ENCODE measurements at regions not wholly inside any gene's neighbourhood (a gene's known extent, or its start where the extent isn't known, plus 50 kb on each side); places are given as distances from the start of the nearest gene placed in this dataset.
A peak's percentile ranks its signal among the peaks of the same experiment; 100 is the strongest.

DNA sequence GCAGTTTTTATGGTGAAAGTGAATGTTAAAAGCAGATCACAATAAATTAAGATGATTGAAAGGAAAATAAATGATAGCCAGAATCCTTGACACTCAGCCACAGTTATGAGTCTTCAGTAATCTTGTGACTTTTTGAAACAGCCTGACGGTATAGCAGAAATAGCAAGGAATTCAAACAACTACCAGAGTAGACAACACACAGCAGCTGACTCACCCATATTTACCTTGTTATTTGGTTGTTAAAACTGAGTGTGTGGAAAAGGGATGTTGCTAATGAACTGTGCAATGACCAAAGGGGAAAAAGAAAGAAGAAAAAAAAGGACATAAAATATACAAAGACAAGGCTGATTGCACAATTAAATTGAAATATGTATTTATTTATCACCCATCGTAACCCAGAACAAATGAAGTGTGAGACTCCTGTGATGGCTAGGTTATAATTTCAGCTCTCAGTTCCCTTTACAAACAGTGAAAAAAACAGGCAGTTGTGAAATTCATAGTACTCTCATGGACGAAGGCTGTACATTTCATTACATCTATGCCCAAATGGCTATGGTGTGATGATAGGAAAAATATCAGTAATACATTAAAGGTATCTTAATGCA lies 1023.0 kb upstream of the SORCS1 start:
- ATAC-seq (peak; percentile 95), DNase-seq (peak; percentile 60)
- Histone ChIP-seq H3K27me3 (ENCODE audit: low read length) (no peaks in the 10 kb centered on the region), H3K4me2 (ENCODE audit: low read length) (peak overlapping the region; percentile 26), H4K20me1 (ENCODE audit: low read length) (no peaks in the 10 kb centered on the region), H2AFZ (ENCODE audit: low read length) (no peak overlapping the region), H3K4me3 (ENCODE audit: low read length) (no peak overlapping the region), H3F3A (ENCODE audit: low read length, unreplicated experiment) (no peaks in the 10 kb centered on the region), H3K4me1 (ENCODE audit: insufficient read depth, low read length) (peaks cover 18% of the 10 kb centered on the region), H3K27ac (ENCODE audit: low read length) (peak overlapping the region; percentile 25), H3K36me3 (ENCODE audit: low read depth, low read length) (no peaks in the 10 kb centered on the region), H3K9me2 (replicated peaks; ENCODE audit: low read length) (no peaks in the 10 kb centered on the region), H3K9ac (ENCODE audit: low read length) (no peak overlapping the region), H3K9me3 (ENCODE audit: low read length) (no peaks in the 10 kb centered on the region), H3K79me2 (ENCODE audit: low read length) (no peaks in the 10 kb centered on the region)
- CTCF ChIA-PET: interaction anchor here (1.4 kb wide), 1 partner anchor 17 kb away, joined by 4 read pairs; no protein-coding TSS in a partner anchor
- TF ChIP-seq EZH2 (IDR thresholded peaks at IDR 0.05; ENCODE audit: low read length, unreplicated experiment): no peak
- no peak for TF ChIP-seq CTCF (conservative IDR thresholded peaks at IDR 0.05; ENCODE audit: low read depth, low read length)
- TF ChIP-seq EZH2phosphoT487 (IDR thresholded peaks at IDR 0.05; ENCODE audit: borderline replicate concordance, low read length): no peak
- POLR2A ChIA-PET (ENCODE audit: unreplicated experiment): interaction anchor here (0.7 kb wide), 1 partner anchor 95 kb away, joined by 3 read pairs; no protein-coding TSS in a partner anchor
- intact Hi-C loops (cut with micrococcal nuclease): loop anchor here (5.0 kb wide), 1 partner anchor 215 kb away; no protein-coding TSS in a partner anchor
- no TSS peak for BruUV-seq (replicated peaks)

DNA sequence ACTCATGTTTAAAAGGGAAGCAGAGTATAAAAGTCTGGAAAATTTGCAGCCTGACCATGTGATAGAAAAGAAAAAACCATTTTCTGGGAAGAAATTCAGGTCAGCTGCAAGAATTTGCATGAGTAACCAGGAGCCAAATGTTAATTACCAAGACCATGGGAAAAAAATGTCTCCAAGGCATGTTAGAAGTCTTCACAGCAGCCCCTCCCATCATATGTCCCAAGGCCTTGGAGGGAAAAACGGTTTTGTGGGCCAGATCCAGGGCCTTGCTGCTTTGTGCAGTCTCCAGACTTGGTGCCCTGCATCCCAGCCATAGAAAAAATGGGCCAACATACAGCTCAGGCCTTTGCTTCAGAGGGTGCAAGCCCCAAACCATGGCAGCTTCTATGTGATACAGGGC lies 1019.6 kb upstream of the SORCS1 start:
- Histone ChIP-seq H3K4me1 (ENCODE audit: insufficient read depth, low read length) (peaks cover 18% of the 10 kb centered on the region), H3K27me3 (ENCODE audit: low read length) (no peaks in the 10 kb centered on the region), H3K9me2 (replicated peaks; ENCODE audit: low read length) (no peaks in the 10 kb centered on the region), H3K9ac (ENCODE audit: low read length) (no peak overlapping the region), H3K4me3 (ENCODE audit: low read length) (no peak overlapping the region), H2AFZ (ENCODE audit: low read length) (no peak overlapping the region), H3K9me3 (ENCODE audit: low read length) (no peaks in the 10 kb centered on the region), H3K4me2 (ENCODE audit: low read length) (no peak overlapping the region), H4K20me1 (ENCODE audit: low read length) (no peaks in the 10 kb centered on the region), H3K27ac (ENCODE audit: low read length) (no peak overlapping the region), H3F3A (ENCODE audit: low read length, unreplicated experiment) (no peaks in the 10 kb centered on the region), H3K36me3 (ENCODE audit: low read depth, low read length) (no peaks in the 10 kb centered on the region), H3K79me2 (ENCODE audit: low read length) (no peaks in the 10 kb centered on the region)
- DNase-seq: no peak
- intact Hi-C loops (cut with micrococcal nuclease): no loop called here
- no peak for ATAC-seq
- BruUV-seq (replicated peaks): no TSS peak
- POLR2A ChIA-PET (ENCODE audit: unreplicated experiment): no interaction called here
- TF ChIP-seq EZH2phosphoT487 (IDR thresholded peaks at IDR 0.05; ENCODE audit: borderline replicate concordance, low read length): no peak
- TF ChIP-seq CTCF (conservative IDR thresholded peaks at IDR 0.05; ENCODE audit: low read depth, low read length): no peak
- CTCF ChIA-PET: no interaction called here

- intact Hi-C loops (cut with micrococcal nuclease): no loop called here
- Histone ChIP-seq H3K9me3 (ENCODE audit: low read length) (no peaks in the 10 kb centered on the region), H3K4me2 (ENCODE audit: low read length) (no peak overlapping the region), H3K27ac (ENCODE audit: low read length) (no peak overlapping the region), H2AFZ (ENCODE audit: low read length) (no peak overlapping the region), H3K9ac (ENCODE audit: low read length) (no peak overlapping the region), H3K4me1 (ENCODE audit: insufficient read depth, low read length) (peaks cover 2% of the 10 kb centered on the region; the same call in 1 of the 2 replicates), H4K20me1 (ENCODE audit: low read length) (no peaks in the 10 kb centered on the region), H3K36me3 (ENCODE audit: low read depth, low read length) (no peaks in the 10 kb centered on the region), H3K4me3 (ENCODE audit: low read length) (no peak overlapping the region), H3F3A (ENCODE audit: low read length, unreplicated experiment) (no peaks in the 10 kb centered on the region), H3K27me3 (ENCODE audit: low read length) (no peaks in the 10 kb centered on the region), H3K9me2 (replicated peaks; ENCODE audit: low read length) (no peaks in the 10 kb centered on the region), H3K79me2 (ENCODE audit: low read length) (no peaks in the 10 kb centered on the region)
- ChIA-PET CTCF (interaction anchor here (0.6 kb wide), 1 partner anchor 24 kb away, joined by 3 read pairs; no protein-coding TSS in a partner anchor), POLR2A (ENCODE audit: unreplicated experiment) (interaction anchor here (0.6 kb wide), 1 partner anchor 342 kb away, joined by 3 read pairs; no protein-coding TSS in a partner anchor)
- TF ChIP-seq EZH2phosphoT487 (IDR thresholded peaks at IDR 0.05; ENCODE audit: borderline replicate concordance, low read length): no peak
- no peak for TF ChIP-seq EZH2 (IDR thresholded peaks at IDR 0.05; ENCODE audit: low read length, unreplicated experiment)
- TF ChIP-seq CTCF (conservative IDR thresholded peaks at IDR 0.05; ENCODE audit: low read depth, low read length): no peak
- peak; percentile 60 for ATAC-seq
- BruUV-seq (replicated peaks): no TSS peak
- DNase-seq: peak; percentile 49
These were observed 1016.4 kb upstream of the SORCS1 start for GRCh38 chr10:108180878-108181277.
